GM12872 (cell line): ENCODE measurements at regions not wholly inside any gene's neighbourhood (a gene's known extent, or its start where the extent isn't known, plus 50 kb on each side); places are given as distances from the start of the nearest gene placed in this dataset.

Experiments
- CTCF ChIP-seq: IDR thresholded peaks from 3 replicates; pipeline ENCODE4 v1.5.1; 2011; ENCODE audit warnings: low read depth, mild to moderate bottlenecking, low read length, moderate library complexity; ENCODE audit not compliant: insufficient read depth

GRCh38 chr10:121099592-121099991 is 248.4 kb downstream of the WDR11 start:
- no peak for TF ChIP-seq CTCF

- TF ChIP-seq CTCF, result no peak
Observed at GRCh38 chr10:121101561-121101960, 250.4 kb downstream of the WDR11 start.

GRCh38 chr10:121102706-121103105 is 251.5 kb downstream of the WDR11 start:
- no peak for TF ChIP-seq CTCF

GRCh38 chr10:121104476-121105111 is 253.4 kb downstream of the WDR11 start:
- no peak for TF ChIP-seq CTCF

GRCh38 chr10:121106611-121107010 is 255.4 kb downstream of the WDR11 start:
- TF ChIP-seq CTCF, result no peak

- no peak for TF ChIP-seq CTCF
Observed at GRCh38 chr10:121108051-121108450, 256.9 kb downstream of the WDR11 start.

- TF ChIP-seq CTCF, result no peak
Observed at GRCh38 chr10:121110369-121110768, 259.2 kb downstream of the WDR11 start.
